B cell (primary cell): ENCODE measurements at regions not wholly inside any gene's neighbourhood (a gene's known extent, or its start where the extent isn't known, plus 50 kb on each side); places are given as distances from the start of the nearest gene placed in this dataset.

Source experiments
- ATAC-seq: fragments of 200-7000 bp; cut with Tn5 transposase; one replicate; pipeline ENCODE4 v1.10.0; 2021; ENCODE audit warnings: low read depth, mild to moderate bottlenecking, moderate number of reproducible peaks, moderate library complexity
- CTCF ChIA-PET: fragments of 350-600 bp; sonication (Branson Sonifier 250); formaldehyde crosslinking; loops from one replicate; lab custom pipeline; 2021; ENCODE audit warnings: antibody characterized with exemption, inconsistent platforms; lab: Charles Lee
- POLR2A ChIA-PET: fragments of 350-600 bp; sonication (Branson Sonifier 250); formaldehyde crosslinking; loops from one replicate; lab custom pipeline; 2021; ENCODE audit warnings: antibody characterized with exemption; lab: Charles Lee
- DNase-seq: peaks from one replicate; pipeline ENCODE4 v3.0.0; 2013
- H2AFZ ChIP-seq: 2 replicates; pipeline ENCODE4 v1.6.1; 2012; ENCODE audit warnings: mild to moderate bottlenecking, low read depth, low read length; ENCODE audit not compliant: insufficient read depth, poor library complexity, severe bottlenecking
- H3K27ac ChIP-seq, 2 donors: 1 replicate in 1 of 2; 2 replicates in 1 of 2; pipeline ENCODE4 v1.5.1; 2012 to 2013; ENCODE audit warnings: low read length in 2 of 2, mild to moderate bottlenecking in 2 of 2, moderate library complexity in 1 of 2
- H3K27me3 ChIP-seq, 4 experiments: fragments of 200-600 bp in 1 of 4; sonication (generic) in 1 of 4; replicated peaks in 1 of 4; 1 replicate in 2 of 4; 2 replicates in 2 of 4; pipeline versions ENCODE4 v1.6.1 to v1.7.0; 2013 to 2016; ENCODE audit warnings: low read length in 3 of 4, mild to moderate bottlenecking in 2 of 4, mixed read lengths in 1 of 4, moderate library complexity in 1 of 4; ENCODE audit not compliant: insufficient read depth in 4 of 4, control insufficient read depth in 3 of 4; ENCODE audit errors: control extremely low read depth in 1 of 4
- H3K36me3 ChIP-seq, 2 experiments: replicated peaks in 1 of 2; 1 replicate in 1 of 2; 2 replicates in 1 of 2; pipeline versions ENCODE4 v1.6.1 to v1.7.1; 2013; ENCODE audit warnings: low read length in 1 of 2; ENCODE audit not compliant: insufficient read depth in 2 of 2, control insufficient read depth in 1 of 2; ENCODE audit errors: control extremely low read depth in 1 of 2, extremely low read depth in 1 of 2
- H3K4me1 ChIP-seq, 2 donors: fragments of 200-600 bp in 1 of 2; sonication (generic) in 1 of 2; 1 replicate in 1 of 2; 2 replicates in 1 of 2; pipeline versions ENCODE4 v1.5.1 to v1.6.1; 2013 to 2017; ENCODE audit warnings: low read length in 2 of 2; ENCODE audit not compliant: control insufficient read depth in 2 of 2, insufficient read depth in 2 of 2
- H3K4me2 ChIP-seq: replicated peaks from 2 replicates; pipeline ENCODE3; 2012; ENCODE audit warnings: mild to moderate bottlenecking, low read depth, low read length; ENCODE audit not compliant: poor library complexity, severe bottlenecking
- H3K4me3 ChIP-seq, 5 experiments: fragments of 200-600 bp in 1 of 5; sonication (generic) in 1 of 5; 1 replicate in 3 of 5; 2 replicates in 2 of 5; pipeline versions ENCODE4 v1.5.1 to v1.7.0; 2011 to 2016; ENCODE audit warnings: low read length in 4 of 5, mild to moderate bottlenecking in 4 of 5, low read depth in 2 of 5, control low read depth in 1 of 5, moderate library complexity in 1 of 5; ENCODE audit not compliant: insufficient read depth in 1 of 5; ENCODE audit errors: control extremely low read depth in 1 of 5, extremely low read depth in 1 of 5
- H3K79me2 ChIP-seq: fragments of 200-600 bp; sonication (generic); one replicate; pipeline ENCODE4 v1.6.0; 2016; ENCODE audit warnings: low read length; ENCODE audit not compliant: control insufficient read depth, insufficient read depth
- H3K9ac ChIP-seq: fragments of 200-600 bp; sonication (generic); 2 replicates; pipeline ENCODE4 v1.6.1; 2017; ENCODE audit warnings: mild to moderate bottlenecking, low read length, moderate library complexity
- H3K9me3 ChIP-seq, 3 donors: one replicate each; pipeline versions ENCODE4 v1.6.1 to v1.7.1; 2013; ENCODE audit warnings: low read length in 2 of 3; ENCODE audit not compliant: control insufficient read depth in 2 of 3, insufficient read depth in 1 of 3; ENCODE audit errors: control extremely low read depth in 1 of 3
- H4K20me1 ChIP-seq: 2 replicates; pipeline ENCODE4 v1.6.0; 2012; ENCODE audit warnings: mild to moderate bottlenecking, low read length; ENCODE audit not compliant: insufficient read depth, control insufficient read depth, poor library complexity, severe bottlenecking
- H3K27ac Mint-ChIP-seq: one replicate; pipeline ENCODE4 v1.8.0; 2021; ENCODE audit warnings: mixed read lengths
- H3K27me3 Mint-ChIP-seq: one replicate; pipeline ENCODE4 v1.8.0; 2021; ENCODE audit warnings: mixed read lengths
- H3K4me1 Mint-ChIP-seq: one replicate; pipeline ENCODE4 v1.8.0; 2021; ENCODE audit warnings: mixed read lengths
- H3K4me3 Mint-ChIP-seq: one replicate; pipeline ENCODE4 v1.8.0; 2021; ENCODE audit warnings: mixed read lengths
- H3K9me3 Mint-ChIP-seq: one replicate; pipeline ENCODE4 v1.8.0; 2022; ENCODE audit warnings: mixed read lengths; ENCODE audit not compliant: insufficient read depth
- CTCF ChIP-seq: fragments of 200-600 bp; IDR thresholded peaks from one replicate; pipeline ENCODE4 v1.8.0; 2022; ENCODE audit warnings: antibody characterized with exemption, mild to moderate bottlenecking
- EZH2 ChIP-seq: IDR thresholded peaks from 2 replicates; pipeline ENCODE4 v1.6.1; 2012; ENCODE audit warnings: borderline replicate concordance, low read depth, mild to moderate bottlenecking, moderate library complexity, low read length; ENCODE audit not compliant: insufficient read depth, poor library complexity, severe bottlenecking
- WGBS: methylation state at CpG from one replicate; pipeline ENCODE4 v1.1.5; 2013; ENCODE audit warnings: missing lambda C conversion rate; ENCODE audit not compliant: insufficient coverage; 5-methylcytosine and 5-hydroxymethylcytosine counted together
- intact Hi-C: fragments of 100-400 bp; cut with micrococcal nuclease; formaldehyde crosslinking; loops from one replicate; pipeline ENCODE4 v1.10.0; 2022

DNA sequence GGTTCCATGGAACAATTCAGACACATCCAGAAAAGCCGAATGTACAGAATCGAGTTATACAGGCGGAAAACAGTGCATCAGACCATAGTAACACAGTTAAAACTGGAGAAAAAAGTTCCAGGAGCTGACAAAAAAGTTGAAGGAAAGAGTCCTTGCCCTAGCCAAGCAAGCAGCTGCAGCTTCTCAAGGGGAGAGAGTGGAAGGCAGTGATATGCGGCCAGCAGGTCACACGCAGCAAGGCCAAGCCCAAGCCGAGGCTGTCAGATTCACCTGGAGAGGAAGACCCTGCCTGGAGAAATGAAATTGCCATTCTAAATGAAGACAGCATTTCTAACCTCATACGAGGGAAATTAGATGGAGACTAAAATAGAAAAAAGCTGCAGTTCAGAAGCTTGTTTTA is 55.8 kb downstream of the RGS12 start:
- intact Hi-C loops = no loop called here

GRCh38 chr4:3349116-3349515 is 56.3 kb downstream of the RGS12 start:
- no peak for DNase-seq
- Histone ChIP-seq H3K4me3 (no peak overlapping the region), H3K27me3 (no peaks in the 10 kb centered on the region), H2AFZ (no peak overlapping the region), H3K9me3 (peaks cover 0 to 7% (median 1%) of the 10 kb centered on the region in 3 donors), H3K79me2 (no peaks in the 10 kb centered on the region), H3K9ac (no peak overlapping the region), H3K27ac (no peak overlapping the region), H3K4me1 (peaks cover 0 to 4% of the 10 kb centered on the region in 2 donors), H4K20me1 (no peaks in the 10 kb centered on the region), H3K36me3 (no peaks in the 10 kb centered on the region), H3K4me2 (no peak overlapping the region)
- Mint-ChIP-seq H3K4me1 (peaks cover 7% of the 10 kb centered on the region), H3K27me3 (no peaks in the 10 kb centered on the region), H3K9me3 (peaks cover 3% of the 10 kb centered on the region), H3K27ac (no peak overlapping the region), H3K4me3 (no peak overlapping the region)
- 100% methylated on average over 1 of the region's 4 CpGs for WGBS
- ChIA-PET CTCF (interaction anchor here (0.8 to 2.0 kb wide), 5 partner anchors 68 to 532 kb away, joined by 3 to 16 read pairs (median 4); partner anchors contain the start of gene HGFAC), POLR2A (no interaction called here)
- ATAC-seq = no peak
- TF ChIP-seq EZH2 (no peak), CTCF (no peak)
- intact Hi-C loops = no loop called here

More for the DNA sequence above, 55.8 kb downstream of the RGS12 start:
- H3K4me3 ChIP-seq = no peak overlapping the region
- H3K4me2 ChIP-seq = no peak overlapping the region
- no peak for TF ChIP-seq EZH2
- TF ChIP-seq CTCF = no peak
- no peak overlapping the region for H2AFZ ChIP-seq
- Mint-ChIP-seq H3K27ac (no peak overlapping the region), H3K9me3 (peaks cover 3% of the 10 kb centered on the region), H3K27me3 (no peaks in the 10 kb centered on the region), H3K4me3 (no peak overlapping the region), H3K4me1 (peaks cover 7% of the 10 kb centered on the region)
- no peak overlapping the region for H3K27ac ChIP-seq
- no peaks in the 10 kb centered on the region for H3K36me3 ChIP-seq
- ATAC-seq (no peak), DNase-seq (no peak)
- H4K20me1 ChIP-seq = no peaks in the 10 kb centered on the region
- 97% methylated on average over 6 of the region's 7 CpGs for WGBS
- H3K27me3 ChIP-seq = no peaks in the 10 kb centered on the region
- no peak overlapping the region for H3K9ac ChIP-seq
- ChIA-PET CTCF (interaction anchor here (0.8 to 3.8 kb wide), 7 partner anchors 21 to 532 kb away, joined by 3 to 21 read pairs (median 6); partner anchors contain the start of gene HGFAC), POLR2A (no interaction called here)
- H3K9me3 ChIP-seq = peaks cover 0 to 7% (median 1%) of the 10 kb centered on the region in 3 donors
- H3K79me2 ChIP-seq = no peaks in the 10 kb centered on the region
- H3K4me1 ChIP-seq = peaks cover 0 to 4% of the 10 kb centered on the region in 2 donors
